ENCODE measurements at regions not wholly inside any gene's neighbourhood (a gene's known extent, or its start where the extent isn't known, plus 50 kb on each side); places are given as distances from the start of the nearest gene placed in this dataset.
A peak's percentile ranks its signal among the peaks of the same experiment; 100 is the strongest.

DNA sequence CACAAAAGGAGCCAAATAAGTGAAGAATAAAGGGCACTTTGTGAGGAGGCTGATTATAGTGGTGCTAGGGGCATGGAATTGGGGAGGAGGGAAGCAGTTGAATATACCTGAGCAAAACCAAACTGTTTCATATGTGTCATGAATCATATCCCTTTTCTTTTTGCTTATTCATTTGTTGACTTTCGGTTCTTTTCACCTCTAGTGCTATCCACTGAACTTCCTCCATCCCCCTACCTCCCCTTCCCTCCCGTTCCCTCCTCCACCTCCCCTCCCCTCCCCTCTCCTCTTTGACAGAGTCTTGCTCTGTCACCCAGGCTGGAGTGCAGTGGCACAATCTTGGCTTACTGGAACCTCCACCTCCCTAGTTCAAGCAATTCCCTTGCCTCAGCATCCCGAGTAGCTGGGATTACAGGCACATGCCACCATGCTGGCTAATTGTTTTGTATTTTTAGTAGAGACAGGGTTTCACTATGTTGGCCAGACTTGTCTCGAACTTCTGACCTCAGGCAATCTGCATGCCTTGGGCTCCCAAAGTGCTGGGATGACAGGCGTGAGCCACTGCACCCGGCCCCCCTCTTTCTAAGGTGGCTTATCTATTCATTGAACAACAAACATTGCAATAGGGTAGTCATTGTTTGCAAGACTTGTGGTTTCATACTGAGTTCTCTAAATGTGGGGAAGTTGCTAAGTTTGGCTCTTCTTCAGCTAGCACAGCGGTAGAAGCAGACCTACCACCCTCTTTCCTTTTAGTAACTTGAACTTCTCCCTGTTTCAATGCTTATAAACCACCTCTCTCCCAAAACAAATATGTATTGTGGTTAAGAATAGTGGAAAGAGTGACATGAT is 150.4 kb upstream of the PRPS1L1 start:
- H3K4me1 ChIP-seq: peaks cover 40% of the 10 kb centered on the region
- ChIA-PET CTCF (interaction anchor here (1.0 kb wide), 1 partner anchor 55 kb away, joined by 3 read pairs; no protein-coding TSS in a partner anchor), POLR2A (no interaction called here)
- H3K27ac ChIP-seq: peak overlapping the region; percentile 60 to 61
- H3K9me3 ChIP-seq: peaks cover 5% of the 10 kb centered on the region; the same call in 1 of the 3 replicates
- H3K4me2 ChIP-seq: peak overlapping the region; percentile 57
- H3K4me3 ChIP-seq: no peak overlapping the region
- FAIRE-seq (no peak), ATAC-seq (peak; percentile 47 to 83; a peak in 4 of 6 replicates), DNase-seq (ENCODE audit: low read depth in 1 of 2, low spot score in 1 of 2) (peak in 1 of 2 experiments; percentile 68)
- WGBS (ENCODE audit: missing lambda C conversion rate): 17% methylated on average over 7 of the region's 7 CpGs
- TF ChIP-seq PHF8 (IDR thresholded peaks at IDR 0.05; ENCODE audit: borderline replicate concordance, low read depth) (no peak), HOXB13 (CRISPR knock-in tag; IDR thresholded peaks at IDR 0.05; ENCODE audit: low read depth) (no peak), FOSL2 (IDR thresholded peaks at IDR 0.05) (no peak), FOSL2 (CRISPR knock-in tag; IDR thresholded peaks at IDR 0.05) (peak; percentile 59), JUNB (IDR thresholded peaks at IDR 0.05) (no peak), GATA3 (IDR thresholded peaks at IDR 0.05; ENCODE audit: borderline replicate concordance) (peak; percentile 84), EP300 (IDR thresholded peaks at IDR 0.05) (peak in 1 of 2 experiments; percentile 20; a peak in 1 of 5 replicates), ZSCAN20 (CRISPR knock-in tag; IDR thresholded peaks at IDR 0.05) (no peak), CEBPB (IDR thresholded peaks at IDR 0.05) (peak in 1 of 2 experiments; percentile 65; a peak in 2 of 4 replicates), POLR2A (IDR thresholded peaks at IDR 0.05; ENCODE audit: low read length) (no peak)
- TF ChIP-seq, protein P1, sequence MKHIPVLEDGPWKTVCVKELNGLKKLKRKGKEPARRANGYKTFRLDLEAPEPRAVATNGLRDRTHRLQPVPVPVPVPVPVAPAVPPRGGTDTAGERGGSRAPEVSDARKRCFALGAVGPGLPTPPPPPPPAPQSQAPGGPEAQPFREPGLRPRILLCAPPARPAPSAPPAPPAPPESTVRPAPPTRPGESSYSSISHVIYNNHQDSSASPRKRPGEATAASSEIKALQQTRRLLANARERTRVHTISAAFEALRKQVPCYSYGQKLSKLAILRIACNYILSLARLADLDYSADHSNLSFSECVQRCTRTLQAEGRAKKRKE (CRISPR knock-in tag; IDR thresholded peaks at IDR 0.05; ENCODE audit: low read depth): no peak
- TF ChIP-seq, protein P2, sequence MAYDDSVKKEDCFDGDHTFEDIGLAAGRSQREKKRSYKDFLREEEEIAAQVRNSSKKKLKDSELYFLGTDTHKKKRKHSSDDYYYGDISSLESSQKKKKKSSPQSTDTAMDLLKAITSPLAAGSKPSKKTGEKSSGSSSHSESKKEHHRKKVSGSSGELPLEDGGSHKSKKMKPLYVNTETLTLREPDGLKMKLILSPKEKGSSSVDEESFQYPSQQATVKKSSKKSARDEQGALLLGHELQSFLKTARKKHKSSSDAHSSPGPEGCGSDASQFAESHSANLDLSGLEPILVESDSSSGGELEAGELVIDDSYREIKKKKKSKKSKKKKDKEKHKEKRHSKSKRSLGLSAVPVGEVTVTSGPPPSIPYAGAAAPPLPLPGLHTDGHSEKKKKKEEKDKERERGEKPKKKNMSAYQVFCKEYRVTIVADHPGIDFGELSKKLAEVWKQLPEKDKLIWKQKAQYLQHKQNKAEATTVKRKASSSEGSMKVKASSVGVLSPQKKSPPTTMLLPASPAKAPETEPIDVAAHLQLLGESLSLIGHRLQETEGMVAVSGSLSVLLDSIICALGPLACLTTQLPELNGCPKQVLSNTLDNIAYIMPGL (CRISPR knock-in tag; IDR thresholded peaks at IDR 0.05; ENCODE audit: borderline replicate concordance): no peak

DNA sequence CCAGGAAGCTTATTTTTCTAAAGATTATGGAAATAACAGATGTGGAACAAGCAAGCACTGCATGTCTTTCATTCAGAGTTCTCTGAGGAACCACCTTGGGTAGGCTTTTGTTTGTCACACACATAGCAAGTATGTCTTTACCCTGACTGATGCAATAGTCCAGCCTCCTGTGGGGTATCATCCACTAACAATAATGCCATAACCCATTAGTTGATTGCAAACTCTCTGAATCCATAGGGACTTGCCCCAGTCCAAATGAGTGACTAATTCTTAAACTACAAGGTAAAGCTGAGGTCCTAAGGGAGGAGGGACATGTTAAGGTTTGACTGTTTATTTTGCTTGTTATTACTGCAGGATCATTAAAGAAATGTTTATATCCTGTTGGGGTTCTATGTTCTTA is 151.4 kb upstream of the PRPS1L1 start:
- DNase-seq (ENCODE audit: low read depth in 1 of 2, low spot score in 1 of 2) (peak in 1 of 2 experiments; percentile 10), ATAC-seq (no peak), FAIRE-seq (peak; percentile 7)
- Histone ChIP-seq H3K27ac (peak overlapping the region in 1 of 2 experiments; percentile 8; a peak in 1 of 6 replicates), H3K4me2 (peak overlapping the region; percentile 57; the same call in 2 of the 3 replicates), H3K4me3 (no peak overlapping the region), H3K9me3 (peaks cover 5% of the 10 kb centered on the region; the same call in 1 of the 3 replicates), H3K4me1 (peaks cover 40% of the 10 kb centered on the region)
- CTCF ChIA-PET: interaction anchor here (1.0 kb wide), 1 partner anchor 56 kb away, joined by 3 read pairs; no protein-coding TSS in a partner anchor
- POLR2A ChIA-PET: no interaction called here
- TF ChIP-seq CBX2 (IDR thresholded peaks at IDR 0.05; ENCODE audit: borderline replicate concordance, low read depth) (no peak), EP300 (IDR thresholded peaks at IDR 0.05) (no peak), CEBPB (IDR thresholded peaks at IDR 0.05) (0 out of 4 replicates have a peak, but pooled peaks of 1 of the 2 experiments have one; percentile 6), ZSCAN20 (CRISPR knock-in tag; IDR thresholded peaks at IDR 0.05) (no peak), JUNB (IDR thresholded peaks at IDR 0.05) (no peak), POLR2A (IDR thresholded peaks at IDR 0.05; ENCODE audit: low read length) (no peak)
- TF ChIP-seq, protein P3, sequence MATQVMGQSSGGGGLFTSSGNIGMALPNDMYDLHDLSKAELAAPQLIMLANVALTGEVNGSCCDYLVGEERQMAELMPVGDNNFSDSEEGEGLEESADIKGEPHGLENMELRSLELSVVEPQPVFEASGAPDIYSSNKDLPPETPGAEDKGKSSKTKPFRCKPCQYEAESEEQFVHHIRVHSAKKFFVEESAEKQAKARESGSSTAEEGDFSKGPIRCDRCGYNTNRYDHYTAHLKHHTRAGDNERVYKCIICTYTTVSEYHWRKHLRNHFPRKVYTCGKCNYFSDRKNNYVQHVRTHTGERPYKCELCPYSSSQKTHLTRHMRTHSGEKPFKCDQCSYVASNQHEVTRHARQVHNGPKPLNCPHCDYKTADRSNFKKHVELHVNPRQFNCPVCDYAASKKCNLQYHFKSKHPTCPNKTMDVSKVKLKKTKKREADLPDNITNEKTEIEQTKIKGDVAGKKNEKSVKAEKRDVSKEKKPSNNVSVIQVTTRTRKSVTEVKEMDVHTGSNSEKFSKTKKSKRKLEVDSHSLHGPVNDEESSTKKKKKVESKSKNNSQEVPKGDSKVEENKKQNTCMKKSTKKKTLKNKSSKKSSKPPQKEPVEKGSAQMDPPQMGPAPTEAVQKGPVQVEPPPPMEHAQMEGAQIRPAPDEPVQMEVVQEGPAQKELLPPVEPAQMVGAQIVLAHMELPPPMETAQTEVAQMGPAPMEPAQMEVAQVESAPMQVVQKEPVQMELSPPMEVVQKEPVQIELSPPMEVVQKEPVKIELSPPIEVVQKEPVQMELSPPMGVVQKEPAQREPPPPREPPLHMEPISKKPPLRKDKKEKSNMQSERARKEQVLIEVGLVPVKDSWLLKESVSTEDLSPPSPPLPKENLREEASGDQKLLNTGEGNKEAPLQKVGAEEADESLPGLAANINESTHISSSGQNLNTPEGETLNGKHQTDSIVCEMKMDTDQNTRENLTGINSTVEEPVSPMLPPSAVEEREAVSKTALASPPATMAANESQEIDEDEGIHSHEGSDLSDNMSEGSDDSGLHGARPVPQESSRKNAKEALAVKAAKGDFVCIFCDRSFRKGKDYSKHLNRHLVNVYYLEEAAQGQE (IDR thresholded peaks at IDR 0.05): no peak

DNA sequence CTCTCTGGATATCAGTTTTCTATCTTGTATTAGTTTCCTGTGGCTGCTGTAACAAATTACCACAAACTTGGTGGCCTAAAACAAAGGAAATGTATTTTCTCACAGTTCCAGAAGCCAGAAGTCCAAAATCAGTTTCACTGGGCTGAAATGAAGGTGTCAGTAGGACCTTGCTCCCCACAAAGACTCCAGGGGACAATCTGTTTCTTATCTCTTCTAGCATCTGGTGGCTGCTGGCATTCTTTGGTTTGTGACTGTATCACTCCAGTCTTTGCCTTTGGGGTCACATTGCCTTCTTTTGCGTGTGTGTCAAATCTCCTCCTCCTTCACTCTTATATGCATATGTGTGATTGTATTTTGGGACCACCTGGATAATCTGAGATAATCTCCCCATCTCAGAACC is 153.0 kb upstream of the PRPS1L1 start:
- peaks cover 39% of the 10 kb centered on the region for H3K4me1 ChIP-seq
- CTCF ChIA-PET: no interaction called here

More for the DNA sequence above, 153.0 kb upstream of the PRPS1L1 start:
- Histone ChIP-seq H3K4me2 (no peak overlapping the region), H3K27ac (no peak overlapping the region), H3K4me3 (no peak overlapping the region), H3K9me3 (peaks cover 5% of the 10 kb centered on the region; the same call in 1 of the 3 replicates)
- POLR2A ChIA-PET: no interaction called here
- no peak for ATAC-seq
- no peak for DNase-seq (ENCODE audit: low read depth in 1 of 2, low spot score in 1 of 2)
- no peak for FAIRE-seq
- WGBS (ENCODE audit: missing lambda C conversion rate): 96% methylated on average over 1 of the region's 1 CpG
- TF ChIP-seq CEBPB (IDR thresholded peaks at IDR 0.05): no peak
- TF ChIP-seq TFCP2L1 (CRISPR knock-in tag; IDR thresholded peaks at IDR 0.05): no peak
- TF ChIP-seq FOSL2 (IDR thresholded peaks at IDR 0.05): no peak
- no peak for TF ChIP-seq FOSL2 (CRISPR knock-in tag; IDR thresholded peaks at IDR 0.05)
- TF ChIP-seq NPAS2 (CRISPR knock-in tag; IDR thresholded peaks at IDR 0.05; ENCODE audit: borderline replicate concordance): no peak
- no peak for TF ChIP-seq HOXA7 (CRISPR knock-in tag; IDR thresholded peaks at IDR 0.05)
- no peak for TF ChIP-seq NR3C1 (IDR thresholded peaks at IDR 0.05)
- TF ChIP-seq, protein P4, sequence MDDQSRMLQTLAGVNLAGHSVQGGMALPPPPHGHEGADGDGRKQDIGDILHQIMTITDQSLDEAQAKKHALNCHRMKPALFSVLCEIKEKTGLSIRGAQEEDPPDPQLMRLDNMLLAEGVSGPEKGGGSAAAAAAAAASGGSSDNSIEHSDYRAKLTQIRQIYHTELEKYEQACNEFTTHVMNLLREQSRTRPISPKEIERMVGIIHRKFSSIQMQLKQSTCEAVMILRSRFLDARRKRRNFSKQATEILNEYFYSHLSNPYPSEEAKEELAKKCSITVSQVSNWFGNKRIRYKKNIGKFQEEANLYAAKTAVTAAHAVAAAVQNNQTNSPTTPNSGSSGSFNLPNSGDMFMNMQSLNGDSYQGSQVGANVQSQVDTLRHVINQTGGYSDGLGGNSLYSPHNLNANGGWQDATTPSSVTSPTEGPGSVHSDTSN (IDR thresholded peaks at IDR 0.05): no peak
- TF ChIP-seq, protein P2 (CRISPR knock-in tag; IDR thresholded peaks at IDR 0.05; ENCODE audit: borderline replicate concordance): no peak
